ENCODE measurements at regions not wholly inside any gene's neighbourhood (a gene's known extent, or its start where the extent isn't known, plus 50 kb on each side); places are given as distances from the start of the nearest gene placed in this dataset.

DNA sequence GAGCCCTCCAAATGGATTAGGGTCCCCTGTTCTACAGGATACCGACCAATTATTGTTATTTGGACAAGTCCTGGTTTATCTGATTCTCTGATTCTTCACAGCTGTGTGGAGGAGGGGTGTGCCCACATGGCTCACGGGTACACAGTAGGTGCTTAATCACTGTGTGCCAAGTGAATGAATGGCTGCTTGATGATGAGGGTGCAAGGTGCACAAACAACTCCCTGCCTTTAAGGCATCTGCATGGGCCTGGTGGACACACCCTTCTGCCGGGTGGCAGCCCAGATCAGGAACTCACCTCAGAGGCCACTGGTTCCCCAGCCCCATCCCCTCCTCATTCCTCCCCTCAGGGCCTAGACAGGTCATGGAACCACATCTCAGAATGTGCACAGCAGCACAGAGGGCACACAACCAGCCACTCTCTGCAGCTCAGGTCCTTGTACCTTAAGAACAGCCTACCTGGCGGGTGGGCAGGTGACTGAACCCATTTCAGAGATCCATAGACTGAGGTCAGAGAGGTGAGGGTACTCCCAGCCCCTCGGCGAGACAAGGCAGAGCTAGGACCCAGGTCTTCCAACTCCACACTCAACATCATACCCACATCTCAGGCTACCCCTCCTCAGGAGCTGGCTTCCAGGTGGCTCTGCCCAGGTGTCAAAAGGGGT lies 50.3 kb downstream of the SHANK2 start:
- TF ChIP-seq EP300 (IDR thresholded peaks at IDR 0.05) (no peak), POLR2AphosphoS5 (IDR thresholded peaks at IDR 0.05) (no peak), POLR2A (IDR thresholded peaks at IDR 0.05) (no peak)
- TF ChIP-seq, protein P1, sequence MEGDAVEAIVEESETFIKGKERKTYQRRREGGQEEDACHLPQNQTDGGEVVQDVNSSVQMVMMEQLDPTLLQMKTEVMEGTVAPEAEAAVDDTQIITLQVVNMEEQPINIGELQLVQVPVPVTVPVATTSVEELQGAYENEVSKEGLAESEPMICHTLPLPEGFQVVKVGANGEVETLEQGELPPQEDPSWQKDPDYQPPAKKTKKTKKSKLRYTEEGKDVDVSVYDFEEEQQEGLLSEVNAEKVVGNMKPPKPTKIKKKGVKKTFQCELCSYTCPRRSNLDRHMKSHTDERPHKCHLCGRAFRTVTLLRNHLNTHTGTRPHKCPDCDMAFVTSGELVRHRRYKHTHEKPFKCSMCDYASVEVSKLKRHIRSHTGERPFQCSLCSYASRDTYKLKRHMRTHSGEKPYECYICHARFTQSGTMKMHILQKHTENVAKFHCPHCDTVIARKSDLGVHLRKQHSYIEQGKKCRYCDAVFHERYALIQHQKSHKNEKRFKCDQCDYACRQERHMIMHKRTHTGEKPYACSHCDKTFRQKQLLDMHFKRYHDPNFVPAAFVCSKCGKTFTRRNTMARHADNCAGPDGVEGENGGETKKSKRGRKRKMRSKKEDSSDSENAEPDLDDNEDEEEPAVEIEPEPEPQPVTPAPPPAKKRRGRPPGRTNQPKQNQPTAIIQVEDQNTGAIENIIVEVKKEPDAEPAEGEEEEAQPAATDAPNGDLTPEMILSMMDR (IDR thresholded peaks at IDR 0.05): no peak

DNA sequence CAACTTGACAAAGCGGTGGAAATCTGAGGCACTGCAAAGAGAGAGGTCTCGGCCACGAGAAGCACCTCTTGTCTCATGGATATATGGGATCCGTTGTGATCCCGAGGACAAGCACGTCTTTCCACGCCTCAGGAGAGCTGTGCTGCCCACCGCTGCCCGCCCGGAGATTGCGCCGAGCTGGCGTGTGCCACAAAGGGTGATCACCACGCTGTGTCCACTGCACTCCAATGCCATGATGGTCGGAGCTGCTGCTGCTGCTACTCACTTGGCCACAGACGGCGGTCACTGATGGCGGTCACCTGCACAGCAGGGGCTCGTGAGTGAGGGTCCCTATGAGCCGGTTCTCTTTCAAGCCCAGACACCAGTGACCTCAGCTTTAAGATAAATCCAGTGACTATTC lies 51.1 kb downstream of the SHANK2 start:
- H3K27ac ChIP-seq: no peak overlapping the region
- TF ChIP-seq EP300 (IDR thresholded peaks at IDR 0.05): no peak
- TF ChIP-seq, protein P1 (IDR thresholded peaks at IDR 0.05): no peak
- no peak for TF ChIP-seq POLR2A (IDR thresholded peaks at IDR 0.05)
- TF ChIP-seq POLR2AphosphoS5 (IDR thresholded peaks at IDR 0.05): no peak
- H3K27me3 ChIP-seq: peaks cover 41% of the 10 kb centered on the region
- no peak for ATAC-seq
- 97% methylated on average over 5 of the region's 20 CpGs; no CpG with 5 or more reads in 1 of the 2 donors for WGBS, 2 donors (ENCODE audit: low coverage in 1 of 2)
- no peaks in the 10 kb centered on the region for H3K9me3 ChIP-seq
- H3K4me3 ChIP-seq: no peak overlapping the region
- H3K36me3 ChIP-seq: no peaks in the 10 kb centered on the region
- peaks cover 0 to 7% (median 0%) of the 10 kb centered on the region in 3 donors for H3K4me1 ChIP-seq

More for the DNA sequence above, 50.3 kb downstream of the SHANK2 start:
- no peak overlapping the region for H3K27ac ChIP-seq
- no peak for ATAC-seq
- peaks cover 41% of the 10 kb centered on the region for H3K27me3 ChIP-seq
- 62 to 76% methylated on average over 2 to 3 of the region's 6 CpGs for WGBS, 2 donors (ENCODE audit: low coverage in 1 of 2)
- peaks cover 0 to 12% (median 0%) of the 10 kb centered on the region in 3 donors for H3K4me1 ChIP-seq
- H3K36me3 ChIP-seq: no peaks in the 10 kb centered on the region
- H3K4me3 ChIP-seq: no peak overlapping the region
- no peaks in the 10 kb centered on the region for H3K9me3 ChIP-seq

DNA sequence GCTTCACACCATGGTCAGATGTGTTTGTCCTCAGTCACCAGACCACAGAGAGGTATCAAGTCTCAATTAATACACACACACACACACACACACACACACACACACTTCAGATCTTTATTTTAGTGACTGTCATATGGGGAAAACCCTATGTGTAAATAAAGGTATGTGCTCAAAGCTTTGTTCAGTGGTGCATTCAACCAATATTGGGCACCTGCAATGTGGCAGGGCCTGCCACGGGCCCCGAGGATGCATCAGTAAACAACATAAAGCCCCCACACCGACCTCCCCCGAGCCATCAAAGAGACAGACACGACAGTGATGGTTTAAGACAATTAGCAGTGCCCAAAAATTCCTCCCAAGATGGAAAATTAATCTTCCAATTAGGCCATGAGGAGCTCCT lies 51.6 kb downstream of the SHANK2 start:
- WGBS, 2 donors (ENCODE audit: low coverage in 1 of 2): 70 to 79% methylated on average over 2 to 3 of the region's 5 CpGs
- no peaks in the 10 kb centered on the region for H3K36me3 ChIP-seq
- TF ChIP-seq, protein P1 (IDR thresholded peaks at IDR 0.05): no peak
- H3K9me3 ChIP-seq: no peaks in the 10 kb centered on the region
- H3K4me3 ChIP-seq: no peak overlapping the region
- H3K27ac ChIP-seq: no peak overlapping the region
- no peak for ATAC-seq
- peaks cover 41% of the 10 kb centered on the region for H3K27me3 ChIP-seq
- H3K4me1 ChIP-seq: peaks cover 0 to 3% (median 0%) of the 10 kb centered on the region in 3 donors

DNA sequence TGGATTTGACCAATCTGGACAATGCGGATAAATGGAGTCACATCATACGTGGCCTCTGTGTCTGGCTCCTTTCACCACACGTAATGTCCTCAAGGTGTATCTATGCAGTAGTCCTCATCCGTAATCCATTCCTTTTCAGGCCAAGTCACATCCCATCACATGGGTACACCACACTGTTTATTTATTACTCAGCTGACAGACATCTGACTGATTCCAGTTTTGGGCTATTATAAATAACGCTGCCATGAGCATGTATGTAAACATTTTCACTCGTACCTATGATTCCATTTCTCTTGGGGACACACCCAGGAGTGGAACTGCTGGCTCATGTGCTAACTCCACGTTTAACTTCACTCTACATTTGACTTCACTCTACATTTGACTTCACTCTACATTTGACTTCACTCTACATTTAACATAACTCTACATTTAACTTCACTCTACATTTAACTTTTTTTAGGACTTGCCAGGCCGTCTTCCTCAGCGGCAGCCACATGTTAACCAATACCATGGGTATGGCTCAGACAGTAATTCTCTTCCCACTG lies 52.1 kb downstream of the SHANK2 start:
- TF ChIP-seq POLR2A (IDR thresholded peaks at IDR 0.05) (no peak), EP300 (IDR thresholded peaks at IDR 0.05) (no peak), POLR2AphosphoS5 (IDR thresholded peaks at IDR 0.05) (no peak)
- TF ChIP-seq, protein P1 (IDR thresholded peaks at IDR 0.05): no peak
- WGBS, 2 donors (ENCODE audit: low coverage in 1 of 2): 80 to 83% methylated on average over 5 to 8 of the region's 9 CpGs

DNA sequence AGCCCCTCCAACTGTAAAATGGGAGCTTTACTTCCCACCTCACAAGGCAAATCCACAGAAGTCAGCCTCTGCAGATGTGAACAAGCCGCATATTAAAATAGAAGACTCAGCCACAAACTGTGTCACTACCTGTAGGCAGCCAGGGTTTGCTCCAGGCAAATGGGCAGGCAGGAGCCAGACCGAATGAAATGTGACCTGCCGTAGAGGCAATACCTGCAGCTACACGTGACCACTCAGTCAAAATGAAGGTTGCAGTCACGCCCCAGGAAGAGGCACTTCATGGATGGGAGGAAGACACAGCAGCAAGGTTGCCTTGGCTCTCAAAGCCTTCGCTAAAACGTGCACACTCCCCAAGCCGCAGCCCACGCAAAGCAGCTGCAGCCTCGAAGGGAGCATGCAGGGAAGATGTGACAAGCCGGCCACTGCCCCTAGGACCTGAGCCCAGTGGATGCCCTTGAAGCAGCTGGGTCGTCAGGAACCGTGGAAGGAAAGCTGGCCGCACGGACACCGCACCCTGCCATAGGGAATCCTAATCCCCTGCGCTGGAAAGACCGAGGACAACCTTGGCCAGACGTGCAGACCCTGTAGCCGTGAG lies 53.1 kb downstream of the SHANK2 start:
- ATAC-seq: no peak
- WGBS, 2 donors (ENCODE audit: low coverage in 1 of 2): 74 to 87% methylated on average over 3 of the region's 20 CpGs
- peaks cover 27% of the 10 kb centered on the region for H3K27me3 ChIP-seq
- TF ChIP-seq EP300 (IDR thresholded peaks at IDR 0.05) (no peak), POLR2A (IDR thresholded peaks at IDR 0.05) (no peak), POLR2AphosphoS5 (IDR thresholded peaks at IDR 0.05) (no peak)
- TF ChIP-seq, protein P1 (IDR thresholded peaks at IDR 0.05): no peak
- no peaks in the 10 kb centered on the region for H3K9me3 ChIP-seq
- no peak overlapping the region for H3K27ac ChIP-seq
- H3K4me1 ChIP-seq: no peaks in the 10 kb centered on the region
- H3K4me3 ChIP-seq: no peak overlapping the region
- no peaks in the 10 kb centered on the region for H3K36me3 ChIP-seq

More for the DNA sequence above, 52.1 kb downstream of the SHANK2 start:
- no peak overlapping the region for H3K4me3 ChIP-seq
- peaks cover 37% of the 10 kb centered on the region for H3K27me3 ChIP-seq
- no peak for ATAC-seq
- H3K4me1 ChIP-seq: no peaks in the 10 kb centered on the region
- no peaks in the 10 kb centered on the region for H3K9me3 ChIP-seq
- H3K36me3 ChIP-seq: no peaks in the 10 kb centered on the region
- no peak overlapping the region for H3K27ac ChIP-seq

All from gastroesophageal sphincter (tissue), 4 donors.